Spleen (tissue), 11 donors: ENCODE measurements at regions not wholly inside any gene's neighbourhood (a gene's known extent, or its start where the extent isn't known, plus 50 kb on each side); places are given as distances from the start of the nearest gene placed in this dataset.

Experiments used
- DNase-seq: peaks from one replicate; pipeline ENCODE4 v3.0.0-alpha.2; 2020
- H3K27ac ChIP-seq, 8 donors: fragments of 200-600 bp; sonication (generic) in 7 of 8; 1 replicate in 4 of 8; 2 replicates in 4 of 8; pipeline versions ENCODE4 v1.5.0 to v1.8.0; 2016 to 2021; ENCODE audit warnings: inconsistent platforms in 4 of 8, mild to moderate bottlenecking in 4 of 8, moderate library complexity in 1 of 8
- H3K27me3 ChIP-seq, 7 donors: fragments of 200-600 bp; sonication (generic) in 6 of 7; replicated peaks in 1 of 7; 1 replicate in 4 of 7; 2 replicates in 3 of 7; pipeline versions ENCODE4 v1.5.0 to v1.8.0; 2016 to 2021; ENCODE audit warnings: inconsistent platforms in 3 of 7, mild to moderate bottlenecking in 1 of 7
- H3K36me3 ChIP-seq, 6 donors: fragments of 200-600 bp; sonication (generic) in 5 of 6; 1 replicate in 4 of 6; 2 replicates in 2 of 6; pipeline versions ENCODE4 v1.5.0 to v1.8.0; 2016 to 2021; ENCODE audit warnings: inconsistent platforms in 2 of 6
- H3K4me1 ChIP-seq, 6 donors: fragments of 200-600 bp; sonication (generic) in 5 of 6; 1 replicate in 3 of 6; 2 replicates in 3 of 6; pipeline versions ENCODE4 v1.5.0 to v1.8.0; 2016 to 2021; ENCODE audit warnings: inconsistent platforms in 3 of 6
- H3K4me3 ChIP-seq, 8 donors: fragments of 200-600 bp; sonication (generic) in 7 of 8; 1 replicate in 4 of 8; 2 replicates in 4 of 8; pipeline versions ENCODE4 v1.5.0 to v1.8.0; 2016 to 2021; ENCODE audit warnings: inconsistent platforms in 4 of 8, mild to moderate bottlenecking in 4 of 8, moderate library complexity in 2 of 8
- H3K9me3 ChIP-seq, 8 donors: fragments of 200-600 bp; sonication (generic) in 7 of 8; 1 replicate in 4 of 8; 2 replicates in 4 of 8; pipeline versions ENCODE4 v1.5.0 to v1.8.0; 2016 to 2021; ENCODE audit warnings: inconsistent platforms in 4 of 8
- CTCF ChIP-seq, 11 experiments: fragments of 200-600 bp in 7 of 11; fragments of 450-650 bp in 4 of 11; sonication (generic) in 4 of 11; IDR thresholded peaks in 8 of 11; conservative IDR thresholded peaks in 3 of 11; 1 replicate in 7 of 11; 2 replicates in 4 of 11; pipeline versions ENCODE4 v1.4.0 to v1.8.0; 2016 to 2021; ENCODE audit warnings: antibody characterized with exemption in 11 of 11, inconsistent platforms in 4 of 11, mild to moderate bottlenecking in 1 of 11
- POLR2A ChIP-seq, 3 donors: fragments of 450-650 bp; IDR thresholded peaks; one replicate each; pipeline ENCODE4 v1.5.1; 2017; ENCODE audit warnings: antibody characterized with exemption in 3 of 3, mild to moderate bottlenecking in 1 of 3
- POLR2AphosphoS5 ChIP-seq, 3 donors: sonication (generic); formaldehyde crosslinking; IDR thresholded peaks; one replicate each; pipeline ENCODE4 v1.5.1; 2017; ENCODE audit warnings: antibody characterized with exemption in 3 of 3
- WGBS, 5 donors: extraction: QIAGEN DNeasy Blood & Tissue Kit in 3 of 5; methylation state at CpG; one replicate each; pipeline versions ENCODE4 v1.1.5 to v1.1.7; 2013 to 2018; 5-methylcytosine and 5-hydroxymethylcytosine counted together
- intact Hi-C: fragments of 100-400 bp; cut with DNase I; formaldehyde crosslinking; loops from one replicate; pipeline ENCODE4 v1.15.0; 2023; ENCODE audit warnings: low total_unique reads
- donor health status: healthy with polysubstance abuse.
- donor health status: DM: no; HTN: no; CAD: no; lungs with moderate emphysema.
- donor health status: DM: no; HTN: no; CAD: no.
- donor health status: Bipolar disorder and iron deficiency.
- donor health status: healthy.
- donor health status: DM: no; HTN: no; CAD: no.
- donor health status: DM: yes; HTN: yes; CAD: no.

- no peak for DNase-seq
- TF ChIP-seq POLR2AphosphoS5 (IDR thresholded peaks at IDR 0.05): no peak
- Histone ChIP-seq H3K9me3 (no peaks in the 10 kb centered on the region), H3K27me3 (no peaks in the 10 kb centered on the region), H3K27ac (no peak overlapping the region), H3K36me3 (no peaks in the 10 kb centered on the region), H3K4me3 (no peak overlapping the region), H3K4me1 (no peaks in the 10 kb centered on the region)
- intact Hi-C loops: no loop called here
Observed at GRCh38 chr2:47992671-47993070, 86.4 kb upstream of the FBXO11 start.

GRCh38 chr2:47996808-47997207 is 90.5 kb upstream of the FBXO11 start:
- Histone ChIP-seq H3K9me3 (no peaks in the 10 kb centered on the region), H3K4me1 (no peaks in the 10 kb centered on the region), H3K27ac (no peak overlapping the region), H3K36me3 (no peaks in the 10 kb centered on the region), H3K4me3 (no peak overlapping the region), H3K27me3 (no peaks in the 10 kb centered on the region)
- DNase-seq: no peak
- intact Hi-C loops: no loop called here
- TF ChIP-seq CTCF (IDR thresholded peaks at IDR 0.05 in 8 of 11, conservative IDR thresholded peaks at IDR 0.05 in 3 of 11): no peak
- WGBS, 5 donors: 88 to 93% (median 92%) methylated on average over 4 of the region's 4 CpGs

GRCh38 chr2:47999512-47999911 is 93.2 kb upstream of the FBXO11 start:
- H3K4me1 ChIP-seq: no peaks in the 10 kb centered on the region
- no peak overlapping the region for H3K4me3 ChIP-seq
- H3K36me3 ChIP-seq: no peaks in the 10 kb centered on the region
- TF ChIP-seq POLR2A (IDR thresholded peaks at IDR 0.05): no peak
- no peak for TF ChIP-seq CTCF (IDR thresholded peaks at IDR 0.05 in 8 of 11, conservative IDR thresholded peaks at IDR 0.05 in 3 of 11)
- TF ChIP-seq POLR2AphosphoS5 (IDR thresholded peaks at IDR 0.05): no peak
- intact Hi-C loops: no loop called here
- DNase-seq: no peak
- H3K27me3 ChIP-seq: no peaks in the 10 kb centered on the region
- H3K27ac ChIP-seq: no peak overlapping the region
- 69 to 82% (median 76%) methylated on average over 1 of the region's 1 CpG for WGBS, 5 donors
- no peaks in the 10 kb centered on the region for H3K9me3 ChIP-seq

- no peaks in the 10 kb centered on the region for H3K36me3 ChIP-seq
Observed at GRCh38 chr2:48001498-48001897, 95.2 kb upstream of the FBXO11 start.

More at GRCh38 chr2:48001498-48001897, 95.2 kb upstream of the FBXO11 start:
- Histone ChIP-seq H3K4me3 (no peak overlapping the region), H3K27me3 (no peaks in the 10 kb centered on the region), H3K27ac (no peak overlapping the region), H3K9me3 (no peaks in the 10 kb centered on the region), H3K4me1 (no peaks in the 10 kb centered on the region)
- DNase-seq: no peak
- intact Hi-C loops: no loop called here
- TF ChIP-seq POLR2AphosphoS5 (IDR thresholded peaks at IDR 0.05): no peak
- no peak for TF ChIP-seq CTCF (IDR thresholded peaks at IDR 0.05 in 8 of 11, conservative IDR thresholded peaks at IDR 0.05 in 3 of 11)
- TF ChIP-seq POLR2A (IDR thresholded peaks at IDR 0.05): no peak
